H1 (cell line): ENCODE measurements at regions not wholly inside any gene's neighbourhood (a gene's known extent, or its start where the extent isn't known, plus 50 kb on each side); places are given as distances from the start of the nearest gene placed in this dataset.

Experiments
- BCL11A ChIP-seq, 2 experiments: IDR thresholded peaks; one replicate each; pipeline ENCODE4 v1.6.1; 2011; ENCODE audit warnings: low read depth in 2 of 2, low read length in 2 of 2, mild to moderate bottlenecking in 2 of 2
- FOSL1 ChIP-seq: IDR thresholded peaks from 2 replicates; pipeline ENCODE4 v1.6.1; 2011; ENCODE audit warnings: mild to moderate bottlenecking, low read depth, low read length, moderate library complexity; ENCODE audit not compliant: insufficient read depth
- KDM1A ChIP-seq: fragments of 200-600, 300-600 bp; sonication (generic); IDR thresholded peaks from 2 replicates; pipeline ENCODE4 v1.7.1; 2016; ENCODE audit warnings: mild to moderate bottlenecking, low read length, borderline replicate concordance
- KDM4A ChIP-seq: IDR thresholded peaks from one replicate; pipeline ENCODE4 v1.7.1; 2012; ENCODE audit warnings: low read depth, mild to moderate bottlenecking, moderate library complexity, low read length, inconsistent platforms; ENCODE audit not compliant: severe bottlenecking
- NANOG ChIP-seq: IDR thresholded peaks from 2 replicates; pipeline ENCODE4 v1.6.1; 2011; ENCODE audit warnings: low read length, low read depth, mild to moderate bottlenecking, inconsistent platforms; ENCODE audit not compliant: insufficient read depth, poor library complexity, severe bottlenecking
- POLR2AphosphoS5 ChIP-seq: IDR thresholded peaks from 2 replicates; pipeline ENCODE4 v1.6.1; 2011; ENCODE audit warnings: low read depth, low read length
- POU5F1 ChIP-seq: IDR thresholded peaks from 2 replicates; pipeline ENCODE4 v1.6.1; 2011; ENCODE audit warnings: low read depth, mild to moderate bottlenecking, low read length, moderate library complexity
- RAD21 ChIP-seq, 2 experiments: IDR thresholded peaks in 1 of 2; conservative IDR thresholded peaks in 1 of 2; 2 replicates each; pipeline ENCODE4 v1.6.1; 2011; ENCODE audit warnings: low read depth in 2 of 2, low read length in 2 of 2, improper control_type of control experiment in 1 of 2, inconsistent platforms in 1 of 2, mild to moderate bottlenecking in 1 of 2, moderate library complexity in 1 of 2
- SAP30 ChIP-seq: fragments of 300-600 bp; sonication (generic); IDR thresholded peaks from 2 replicates; pipeline ENCODE4 v1.7.1; 2012; ENCODE audit warnings: low read length, moderate library complexity, mild to moderate bottlenecking, inconsistent platforms; ENCODE audit not compliant: insufficient read depth, insufficient replicate concordance
- SIN3A ChIP-seq, 2 experiments: IDR thresholded peaks in 1 of 2; conservative IDR thresholded peaks in 1 of 2; 2 replicates each; pipeline ENCODE4 v1.6.1; 2011 to 2012; ENCODE audit warnings: low read length in 2 of 2, improper control_type of control experiment in 1 of 2, low read depth in 1 of 2, mild to moderate bottlenecking in 1 of 2
- SIRT6 ChIP-seq: IDR thresholded peaks from one replicate; pipeline ENCODE4 v1.7.1; 2012; ENCODE audit warnings: low read length, inconsistent platforms
- TAF1 ChIP-seq: IDR thresholded peaks from 2 replicates; pipeline ENCODE4 v1.6.1; 2011; ENCODE audit warnings: mild to moderate bottlenecking, low read depth, low read length
- TAF7 ChIP-seq: optimal IDR thresholded peaks from 2 replicates; pipeline ENCODE3; 2011; ENCODE audit warnings: low read depth, mild to moderate bottlenecking, inconsistent platforms, low read length, moderate library complexity, borderline replicate concordance

GRCh38 chr11:16669799-16670415, 68.5 kb upstream of the C11orf58 start (continued):
- no peak for TF ChIP-seq KDM4A
- no peak for TF ChIP-seq NANOG
- TF ChIP-seq POU5F1: no peak
- no peak for TF ChIP-seq TAF7
- TF ChIP-seq RAD21 (IDR thresholded peaks at IDR 0.05 in 1 of 2, conservative IDR thresholded peaks at IDR 0.05 in 1 of 2; ENCODE audit: low read depth in 2 of 2, low read length in 2 of 2): no peak
- TF ChIP-seq SIRT6: no peak
- TF ChIP-seq SIN3A (conservative IDR thresholded peaks at IDR 0.05 in 1 of 2, IDR thresholded peaks at IDR 0.05 in 1 of 2; ENCODE audit: low read depth in 1 of 2, low read length in 2 of 2): no peak
- no peak for TF ChIP-seq FOSL1
- no peak for TF ChIP-seq KDM1A
- TF ChIP-seq BCL11A (IDR thresholded peaks at IDR 0.05; ENCODE audit: low read depth in 2 of 2, low read length in 2 of 2): no peak
- no peak for TF ChIP-seq POLR2AphosphoS5
- no peak for TF ChIP-seq SAP30
- TF ChIP-seq TAF1: peak; percentile 40; the same call in 1 of the 2 replicates
